Neural progenitor cell (in vitro differentiated cells): ENCODE measurements at regions not wholly inside any gene's neighbourhood (a gene's known extent, or its start where the extent isn't known, plus 50 kb on each side); places are given as distances from the start of the nearest gene placed in this dataset.

ENCODE experiments used
- DNase-seq: peaks from one replicate; pipeline ENCODE4 v3.0.0-alpha.2; 2016; ENCODE audit warnings: low spot score
- H2AFZ ChIP-seq: fragments of 200-600 bp; sonication (generic); replicated peaks from 2 replicates; pipeline ENCODE4 v1.6.1; 2016; ENCODE audit warnings: antibody characterized with exemption
- H3F3A ChIP-seq: fragments of 200-600 bp; sonication (generic); 2 replicates; pipeline ENCODE4 v1.6.1; 2016; ENCODE audit warnings: antibody characterized with exemption, low read depth
- H3K27ac ChIP-seq: fragments of 200-600 bp; sonication (generic); 2 replicates; pipeline ENCODE4 v1.5.1; 2016; ENCODE audit warnings: mild to moderate bottlenecking
- H3K27me3 ChIP-seq: fragments of 200-600 bp; sonication (generic); 2 replicates; pipeline ENCODE4 v1.6.1; 2016; ENCODE audit warnings: mild to moderate bottlenecking, moderate library complexity
- H3K36me3 ChIP-seq: fragments of 200-600 bp; sonication (generic); 2 replicates; pipeline ENCODE4 v1.5.1; 2016
- H3K4me1 ChIP-seq: fragments of 200-600 bp; sonication (generic); 2 replicates; pipeline ENCODE4 v1.6.1; 2016; ENCODE audit warnings: mixed run types
- H3K4me2 ChIP-seq: fragments of 200-600 bp; sonication (generic); 2 replicates; pipeline ENCODE4 v1.6.1; 2016
- H3K4me3 ChIP-seq: fragments of 200-600 bp; sonication (generic); 2 replicates; pipeline ENCODE4 v1.5.1; 2016
- H3K79me2 ChIP-seq: fragments of 200-600 bp; sonication (generic); 2 replicates; pipeline ENCODE4 v1.6.1; 2016; ENCODE audit warnings: low read depth
- H3K9ac ChIP-seq: fragments of 200-600 bp; sonication (generic); 2 replicates; pipeline ENCODE4 v1.6.1; 2016
- H3K9me3 ChIP-seq: fragments of 200-600 bp; sonication (generic); 2 replicates; pipeline ENCODE4 v1.5.1; 2016; ENCODE audit warnings: low read depth
- H4K20me1 ChIP-seq: fragments of 200-600 bp; sonication (generic); 2 replicates; pipeline ENCODE4 v1.6.1; 2016; ENCODE audit warnings: low read depth
- H3K27ac Mint-ChIP-seq: 3 replicates; pipeline ENCODE4 v1.8.0; 2021; ENCODE audit warnings: mixed read lengths
- H3K27me3 Mint-ChIP-seq: 2 replicates; pipeline ENCODE4 v1.8.0; 2022; ENCODE audit warnings: low read depth, mild to moderate bottlenecking, inconsistent platforms, moderate library complexity, mixed read lengths; ENCODE audit not compliant: insufficient read depth
- H3K36me3 Mint-ChIP-seq: 3 replicates; pipeline ENCODE4 v1.8.0; 2021; ENCODE audit warnings: mixed read lengths
- H3K4me1 Mint-ChIP-seq: 3 replicates; pipeline ENCODE4 v1.8.0; 2021; ENCODE audit warnings: mixed read lengths
- H3K4me3 Mint-ChIP-seq: 3 replicates; pipeline ENCODE4 v1.8.0; 2021; ENCODE audit warnings: mild to moderate bottlenecking, moderate library complexity, mixed read lengths
- H3K9me3 Mint-ChIP-seq: 3 replicates; pipeline ENCODE4 v1.8.0; 2020; ENCODE audit warnings: mixed read lengths
- CTCF ChIP-seq: fragments of 200-600 bp; sonication (generic); IDR thresholded peaks from 2 replicates; pipeline ENCODE4 v1.5.1; 2017; ENCODE audit warnings: antibody characterized with exemption, mild to moderate bottlenecking
- EZH2 ChIP-seq: fragments of 200-600 bp; sonication (generic); IDR thresholded peaks from 2 replicates; pipeline ENCODE4 v1.6.1; 2017; ENCODE audit warnings: antibody characterized with exemption, mild to moderate bottlenecking, moderate library complexity
- EZH2phosphoT487 ChIP-seq: fragments of 200-600 bp; sonication (generic); IDR thresholded peaks from 2 replicates; pipeline ENCODE4 v1.6.1; 2017; ENCODE audit warnings: antibody characterized with exemption

GRCh38 chr6:76594109-76594508 lies 521.6 kb upstream of the IMPG1 start:
- Histone ChIP-seq H3K27ac (no peak overlapping the region), H3F3A (no peaks in the 10 kb centered on the region), H3K79me2 (no peaks in the 10 kb centered on the region), H3K4me3 (no peak overlapping the region), H3K36me3 (no peaks in the 10 kb centered on the region), H3K27me3 (no peaks in the 10 kb centered on the region), H2AFZ (no peak overlapping the region), H3K4me1 (no peaks in the 10 kb centered on the region), H3K9me3 (no peaks in the 10 kb centered on the region), H3K4me2 (no peak overlapping the region), H3K9ac (no peak overlapping the region), H4K20me1 (no peaks in the 10 kb centered on the region)
- TF ChIP-seq CTCF, result no peak
- no peak for TF ChIP-seq EZH2
- TF ChIP-seq EZH2phosphoT487, result no peak
- Mint-ChIP-seq H3K36me3 (no peaks in the 10 kb centered on the region), H3K9me3 (peaks cover 2% of the 10 kb centered on the region), H3K27ac (no peak overlapping the region), H3K4me1 (no peaks in the 10 kb centered on the region), H3K27me3 (no peaks in the 10 kb centered on the region), H3K4me3 (no peak overlapping the region)
- DNase-seq, result no peak

- no peaks in the 10 kb centered on the region for H3K36me3 ChIP-seq
- Mint-ChIP-seq H3K36me3 (no peaks in the 10 kb centered on the region), H3K9me3 (peaks cover 2% of the 10 kb centered on the region), H3K4me3 (no peak overlapping the region), H3K4me1 (no peaks in the 10 kb centered on the region), H3K27me3 (no peaks in the 10 kb centered on the region), H3K27ac (no peak overlapping the region)
- TF ChIP-seq CTCF, result no peak
- no peak for DNase-seq
- H3K9me3 ChIP-seq, result no peaks in the 10 kb centered on the region
- H3F3A ChIP-seq, result no peaks in the 10 kb centered on the region
- no peak overlapping the region for H3K4me2 ChIP-seq
- H3K27ac ChIP-seq, result no peak overlapping the region
- H3K4me3 ChIP-seq, result no peak overlapping the region
- no peaks in the 10 kb centered on the region for H3K4me1 ChIP-seq
- H3K79me2 ChIP-seq, result no peaks in the 10 kb centered on the region
- H3K9ac ChIP-seq, result no peak overlapping the region
- no peaks in the 10 kb centered on the region for H3K27me3 ChIP-seq
- no peak overlapping the region for H2AFZ ChIP-seq
- no peaks in the 10 kb centered on the region for H4K20me1 ChIP-seq
Observed at GRCh38 chr6:76593668-76594067, 521.2 kb upstream of the IMPG1 start.

GRCh38 chr6:76592566-76592965 lies 520.1 kb upstream of the IMPG1 start:
- no peaks in the 10 kb centered on the region for H3K36me3 ChIP-seq

More at GRCh38 chr6:76592566-76592965, 520.1 kb upstream of the IMPG1 start:
- no peak overlapping the region for H3K4me3 Mint-ChIP-seq
- Histone ChIP-seq H3F3A (no peaks in the 10 kb centered on the region), H3K4me2 (no peak overlapping the region), H3K9me3 (no peaks in the 10 kb centered on the region), H3K4me1 (no peaks in the 10 kb centered on the region), H3K27me3 (no peaks in the 10 kb centered on the region), H3K79me2 (no peaks in the 10 kb centered on the region), H4K20me1 (no peaks in the 10 kb centered on the region), H3K4me3 (no peak overlapping the region), H2AFZ (no peak overlapping the region), H3K9ac (no peak overlapping the region), H3K27ac (no peak overlapping the region)
- peaks cover 2% of the 10 kb centered on the region for H3K9me3 Mint-ChIP-seq
- no peak for DNase-seq
- H3K4me1 Mint-ChIP-seq, result no peaks in the 10 kb centered on the region
- no peak overlapping the region for H3K27ac Mint-ChIP-seq
- H3K27me3 Mint-ChIP-seq, result no peaks in the 10 kb centered on the region
- TF ChIP-seq EZH2 (no peak), EZH2phosphoT487 (no peak), CTCF (no peak)
- no peaks in the 10 kb centered on the region for H3K36me3 Mint-ChIP-seq
